ENCODE measurements at regions not wholly inside any gene's neighbourhood (a gene's known extent, or its start where the extent isn't known, plus 50 kb on each side); places are given as distances from the start of the nearest gene placed in this dataset.

DNA sequence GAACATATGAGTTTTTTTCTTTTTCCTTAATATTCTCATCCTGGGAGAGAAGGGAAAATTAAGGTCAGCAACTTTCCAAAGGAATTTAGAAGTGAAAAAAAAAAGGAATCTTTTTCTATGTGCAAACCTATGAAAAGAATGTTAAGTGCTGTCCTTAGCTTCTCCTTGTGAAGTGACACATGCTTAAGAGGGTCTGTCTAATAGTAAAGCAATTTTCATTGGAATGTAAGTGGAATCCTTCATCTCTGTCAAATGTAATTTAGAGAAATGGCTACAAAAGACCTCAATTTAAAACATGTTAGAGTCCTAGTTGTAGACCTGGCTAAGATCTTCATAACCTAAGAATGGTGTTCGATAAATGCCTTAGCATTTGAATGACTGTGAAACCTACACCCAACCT is 117.4 kb upstream of the EPB41L3 start:
- intact Hi-C loops (cut with DNase I) = loop anchor here (5.0 kb wide), 1 partner anchor 1944 kb away; no protein-coding TSS in a partner anchor
- DNase-seq (ENCODE audit: low spot score) = no peak
- no peak for ATAC-seq

DNA sequence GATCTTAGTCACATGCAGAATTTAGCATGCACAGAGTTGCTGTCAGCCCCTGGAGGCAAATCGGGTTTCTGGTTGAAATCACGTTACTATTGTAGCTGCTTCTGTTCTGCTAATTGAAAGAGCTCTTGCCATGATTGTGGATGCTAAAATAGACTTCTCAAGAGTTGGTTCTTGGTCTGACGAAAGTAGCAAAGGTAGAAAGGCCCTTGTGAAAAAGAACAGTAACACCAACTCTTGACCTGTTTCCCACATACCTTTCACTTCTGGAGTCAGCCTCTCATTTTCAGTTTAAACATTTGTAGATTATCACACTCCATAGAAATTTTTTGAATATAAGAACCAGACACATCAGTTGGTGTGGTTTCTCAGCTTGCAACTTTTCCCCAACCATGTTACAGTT is 110.0 kb upstream of the EPB41L3 start:
- ATAC-seq = no peak
- intact Hi-C loops (cut with DNase I) = no loop called here
- no peak for DNase-seq (ENCODE audit: low spot score)

DNA sequence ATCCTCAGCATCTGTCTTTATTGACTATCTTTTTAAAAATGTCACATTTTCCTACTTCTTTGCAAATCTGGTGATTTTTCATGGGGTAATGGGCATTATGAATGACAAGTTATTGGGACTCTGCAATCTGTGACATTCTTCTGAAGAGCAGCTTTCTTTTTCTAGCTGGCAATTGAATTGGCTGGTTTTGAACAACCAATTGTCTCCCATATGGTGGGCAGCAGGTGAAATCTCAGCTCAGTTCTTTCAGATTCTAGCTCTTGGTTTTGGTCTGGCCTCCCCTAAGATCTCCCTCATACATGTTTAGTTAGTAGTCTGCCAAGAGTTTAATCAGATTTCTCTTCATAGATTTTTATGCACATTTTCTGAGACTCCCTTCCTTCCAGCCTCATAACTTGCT is 107.9 kb upstream of the EPB41L3 start:
- intact Hi-C loops (cut with DNase I) = no loop called here
- ATAC-seq (no peak), DNase-seq (ENCODE audit: low spot score) (no peak)

DNA sequence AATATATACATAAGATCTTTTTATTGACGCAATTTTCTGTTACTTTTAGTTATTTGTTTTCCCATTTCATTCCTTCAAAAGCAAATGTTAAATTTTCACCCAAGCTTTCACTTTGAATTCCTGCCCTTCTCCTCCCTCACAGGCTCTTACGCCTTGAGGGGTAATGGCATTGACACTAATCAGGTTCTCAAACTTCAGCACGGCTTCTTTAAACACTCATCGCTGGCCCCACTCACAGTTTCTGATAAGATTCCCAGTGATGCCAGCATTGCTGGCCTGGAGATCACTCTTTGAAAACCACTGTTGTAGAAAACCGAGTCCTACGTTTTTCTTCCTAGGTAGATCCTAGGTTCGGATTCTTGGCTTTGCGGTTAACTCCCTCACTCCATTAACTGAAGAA is 105.6 kb upstream of the EPB41L3 start:
- no peak for DNase-seq (ENCODE audit: low spot score)
- intact Hi-C loops (cut with DNase I) = no loop called here
- ATAC-seq = no peak

DNA sequence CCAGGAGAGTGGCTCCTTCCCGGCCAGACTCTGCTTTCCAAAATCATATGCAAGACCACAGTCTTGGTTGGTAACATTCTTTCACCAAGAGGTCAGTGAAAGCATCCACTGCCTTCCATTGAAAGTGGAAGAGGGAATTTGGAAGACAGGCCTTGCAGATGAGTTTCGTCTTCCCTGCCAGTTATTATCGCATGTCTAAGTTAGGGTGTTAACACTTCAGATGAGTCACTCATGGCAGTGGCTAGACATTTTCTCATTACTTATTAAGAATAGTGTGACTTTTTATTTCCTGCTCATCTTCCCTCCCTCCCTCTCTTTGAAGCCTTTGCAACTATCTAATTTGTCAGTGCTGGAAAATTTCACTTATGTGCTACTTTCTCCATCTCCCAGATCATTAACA is 102.9 kb upstream of the EPB41L3 start:
- ATAC-seq = no peak
- intact Hi-C loops (cut with DNase I) = no loop called here

DNA sequence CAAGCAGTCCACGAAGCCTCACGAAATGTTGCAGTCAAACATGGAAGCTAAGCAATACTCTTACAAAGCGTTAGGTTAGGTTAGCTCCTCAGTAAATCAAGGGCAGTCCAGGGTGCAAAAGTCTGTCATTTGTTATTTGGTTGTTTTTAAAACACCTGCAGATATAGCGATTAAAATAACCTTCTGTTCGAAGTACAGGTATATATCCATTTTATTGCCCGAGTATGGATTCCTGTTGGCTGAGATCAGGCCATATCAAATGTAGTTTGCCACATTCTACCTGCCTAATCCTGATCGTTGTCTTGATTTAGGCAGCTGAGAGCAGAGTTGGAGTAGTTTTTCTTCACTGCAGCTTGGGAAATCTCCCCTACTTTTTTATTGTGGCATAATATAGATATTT is 99.5 kb upstream of the EPB41L3 start:
- intact Hi-C loops (cut with DNase I) = no loop called here
- ATAC-seq = no peak
- no peak for DNase-seq (ENCODE audit: low spot score)

More for the DNA sequence above, 102.9 kb upstream of the EPB41L3 start:
- no peak for DNase-seq (ENCODE audit: low spot score)

DNA sequence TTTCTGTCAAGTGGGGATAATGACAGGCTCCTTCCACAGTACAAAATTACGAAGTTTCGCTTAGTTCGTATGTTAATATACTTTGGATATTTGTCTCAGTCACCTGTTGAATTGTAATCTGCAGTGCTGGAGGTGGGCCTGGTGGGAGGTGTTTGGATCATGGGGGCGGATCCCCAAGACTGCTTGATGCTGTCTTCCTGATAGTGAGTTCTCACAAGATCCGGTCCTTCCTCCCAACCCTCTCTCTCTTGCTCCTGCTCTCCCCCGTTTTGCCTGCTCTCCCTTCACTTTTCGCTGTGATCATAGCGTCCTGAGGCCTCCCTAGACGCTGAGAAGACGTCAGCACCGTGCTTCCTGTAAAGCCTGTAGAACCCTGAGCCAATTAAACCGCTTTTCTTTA is 97.1 kb upstream of the EPB41L3 start:
- ATAC-seq = no peak
- no peak for DNase-seq (ENCODE audit: low spot score)

DNA sequence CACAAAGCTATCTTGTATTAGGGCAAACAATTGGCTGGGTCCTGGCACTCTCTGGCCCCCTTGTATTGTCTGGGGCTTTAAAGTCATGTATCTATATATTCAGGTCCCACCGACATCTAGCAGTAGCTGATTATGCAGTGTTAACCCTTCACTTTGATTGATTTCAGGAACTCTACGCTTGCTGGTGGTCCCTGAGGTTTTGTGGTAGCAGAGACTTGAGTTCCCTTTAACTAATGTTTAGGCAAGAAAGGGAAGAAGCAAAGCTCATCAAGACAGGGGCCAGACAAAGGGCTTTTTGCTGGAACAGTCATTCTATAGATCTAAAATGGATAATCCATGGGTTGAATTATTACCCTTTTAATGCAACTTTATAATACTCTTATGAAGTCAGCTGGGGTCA is 95.3 kb upstream of the EPB41L3 start:
- DNase-seq (ENCODE audit: low spot score) = no peak
- ATAC-seq = no peak
- intact Hi-C loops (cut with DNase I) = no loop called here

More for the DNA sequence above, 97.1 kb upstream of the EPB41L3 start:
- intact Hi-C loops (cut with DNase I) = no loop called here

DNA sequence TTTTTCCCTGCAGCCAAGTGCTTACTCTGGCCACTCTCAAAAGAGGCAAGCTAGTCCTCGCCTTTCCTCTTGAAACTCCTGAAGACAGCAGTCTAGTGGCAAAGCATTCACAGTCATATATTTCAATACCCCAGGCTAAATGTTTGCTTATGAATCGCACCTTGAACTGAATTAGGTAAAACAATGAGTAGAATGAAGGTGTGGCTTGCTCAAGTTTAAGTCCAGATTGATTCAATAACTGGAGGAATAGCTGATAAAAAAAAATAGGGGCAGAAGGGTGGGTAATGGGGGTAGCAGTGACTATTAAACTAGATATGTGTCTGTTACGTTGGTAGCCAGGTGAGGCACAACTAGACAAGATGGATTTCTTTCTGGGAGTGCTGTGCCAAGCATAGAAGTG is 88.2 kb upstream of the EPB41L3 start:
- intact Hi-C loops (cut with DNase I) = no loop called here
- ATAC-seq (no peak), DNase-seq (ENCODE audit: low spot score) (no peak)

DNA sequence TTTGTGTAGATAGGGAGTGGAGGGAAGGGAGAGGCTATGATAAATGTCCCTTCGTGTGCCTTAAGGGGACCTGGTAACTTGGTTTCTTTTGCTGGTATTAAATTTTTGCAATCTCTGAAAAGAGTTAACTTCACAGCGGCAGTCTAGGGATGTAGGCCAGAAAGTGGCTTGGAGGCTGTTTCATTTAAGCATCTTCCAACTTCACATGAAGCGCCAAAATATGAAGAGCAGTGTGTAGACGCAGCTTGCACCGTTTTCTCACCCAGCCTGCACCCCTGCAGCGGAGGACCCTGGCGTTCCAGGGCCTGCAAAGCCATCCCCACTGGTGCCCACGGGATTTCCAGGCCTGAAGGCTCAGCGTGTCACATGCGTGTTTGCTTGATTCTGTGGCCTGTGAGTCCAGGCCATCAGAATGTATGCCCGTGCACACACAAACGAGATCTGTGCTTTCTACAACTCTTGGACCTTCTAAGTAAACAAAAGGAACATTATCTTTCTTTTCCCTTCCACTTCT is 87.2 kb upstream of the EPB41L3 start:
- no peak for DNase-seq (ENCODE audit: low spot score)
- intact Hi-C loops (cut with DNase I) = no loop called here
- ATAC-seq = no peak

DNA sequence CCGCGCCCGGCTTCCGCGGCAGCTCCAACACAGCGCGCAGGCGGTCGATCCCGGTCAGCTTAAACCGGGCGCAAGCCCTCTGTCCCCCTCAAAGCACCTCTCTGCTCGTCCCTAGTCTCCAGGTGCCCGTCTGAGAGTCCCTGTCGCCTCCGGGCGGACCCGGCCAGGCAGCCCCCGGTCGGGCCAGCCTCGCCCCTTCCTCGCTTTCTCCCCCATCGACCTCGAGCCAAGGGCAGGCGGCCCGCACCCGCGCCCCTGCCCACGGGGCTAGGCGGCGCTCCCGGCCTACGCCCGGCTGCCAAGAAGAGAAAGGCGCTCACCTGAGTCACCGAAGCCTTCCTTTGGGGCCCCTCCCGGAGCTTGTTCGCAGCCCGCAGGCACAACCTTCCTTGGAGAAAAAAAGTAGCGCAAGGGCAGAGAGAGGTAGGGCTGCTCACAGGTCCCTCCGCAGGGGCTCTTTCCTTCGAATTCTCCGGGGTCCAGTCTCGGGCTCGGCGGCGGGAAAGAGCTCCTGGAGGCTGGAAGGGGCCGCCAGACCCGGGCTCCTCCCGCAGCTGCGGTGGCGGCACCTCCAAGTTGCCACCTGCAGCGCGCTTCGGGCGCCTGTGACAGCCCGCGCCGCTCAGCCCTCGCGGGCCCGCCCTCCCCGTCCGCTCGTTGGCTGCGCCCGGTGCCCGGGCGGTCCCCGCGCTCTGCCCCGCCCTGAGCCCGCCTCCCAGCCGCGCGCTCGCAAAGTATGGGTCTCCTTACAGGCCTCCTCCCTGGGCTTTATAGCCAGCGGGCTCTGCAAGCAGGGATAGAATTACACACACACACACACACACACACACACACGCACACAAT is 86.5 kb upstream of the EPB41L3 start:
- peak; percentile 79 for DNase-seq (ENCODE audit: low spot score)
- ATAC-seq = peak; percentile 89
- intact Hi-C loops (cut with DNase I) = no loop called here

DNA sequence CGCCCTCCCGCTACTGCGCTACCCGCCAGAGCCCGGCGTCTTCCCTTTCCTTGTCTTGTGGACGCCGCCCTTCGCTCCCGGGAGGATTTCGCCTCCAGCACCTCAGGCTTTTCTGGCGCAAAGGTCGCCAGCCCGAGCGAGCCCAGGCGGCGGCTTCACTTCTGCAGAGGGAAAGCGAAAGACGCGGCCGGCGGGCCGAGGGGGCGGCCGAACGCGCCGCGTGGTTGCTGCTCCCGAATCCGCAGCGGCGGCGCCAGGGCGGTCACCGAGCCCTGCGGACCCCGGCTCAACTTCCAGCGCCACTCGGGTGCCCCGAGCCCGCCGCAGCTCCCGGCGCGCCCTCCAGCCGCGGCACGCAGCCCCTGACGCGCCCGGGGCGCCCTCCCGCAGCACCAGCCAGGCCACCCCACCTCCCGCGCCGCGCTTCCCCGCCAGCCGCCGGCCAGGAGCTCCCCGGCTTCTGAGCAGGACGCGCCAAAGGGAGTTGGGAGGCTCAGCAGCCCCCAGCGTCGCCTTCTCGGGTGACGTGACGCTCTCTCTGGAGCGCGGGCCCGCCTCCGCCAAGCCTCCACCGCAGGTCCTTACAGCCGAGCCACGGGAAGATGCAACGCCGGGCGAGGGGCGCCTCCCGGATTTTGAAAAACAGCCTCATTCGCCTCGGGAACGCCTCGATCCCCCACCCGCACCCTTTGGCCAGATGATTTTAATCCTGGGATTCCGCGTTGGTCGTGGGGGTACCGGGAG is 84.9 kb upstream of the EPB41L3 start:
- ATAC-seq (peak; percentile 31), DNase-seq (ENCODE audit: low spot score) (peak; percentile 65)

DNA sequence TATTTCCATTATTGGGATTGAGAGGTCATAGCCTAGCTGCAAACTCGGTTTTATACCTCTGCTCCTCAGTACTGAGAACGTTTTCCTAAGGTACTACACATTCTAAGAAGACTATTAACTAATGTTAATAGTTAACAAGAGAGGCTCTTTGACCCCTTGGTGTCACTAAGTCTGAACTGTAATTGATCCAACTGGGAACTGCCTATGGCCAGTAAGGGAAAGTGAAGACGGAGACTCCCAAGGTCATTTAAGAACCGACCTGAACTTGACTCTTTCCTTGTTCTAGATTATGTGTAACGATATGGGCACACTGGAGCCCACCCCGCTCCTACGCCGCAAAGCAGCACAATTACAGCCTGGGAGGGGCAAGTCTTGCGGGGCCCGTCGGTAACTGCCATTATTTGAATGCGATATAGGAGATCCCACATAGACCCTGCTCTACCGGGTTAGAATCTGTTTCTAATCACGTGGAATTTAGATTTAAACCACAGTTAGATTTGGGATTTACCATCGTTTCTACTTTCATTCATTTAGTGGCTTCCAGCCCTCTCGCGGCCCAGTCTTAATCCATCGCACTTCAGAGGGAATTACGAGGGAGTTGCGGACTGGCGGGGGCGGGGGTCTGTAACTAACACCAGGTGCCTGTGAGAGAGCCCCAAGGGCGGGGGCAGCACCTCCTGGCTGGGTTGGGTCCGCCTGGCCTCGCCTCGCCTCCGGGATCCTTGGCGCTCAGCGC is 84.1 kb upstream of the EPB41L3 start:
- DNase-seq (ENCODE audit: low spot score) = no peak
- intact Hi-C loops (cut with DNase I) = no loop called here
- no peak for ATAC-seq

More for the DNA sequence above, 84.9 kb upstream of the EPB41L3 start:
- intact Hi-C loops (cut with DNase I) = no loop called here

DNA sequence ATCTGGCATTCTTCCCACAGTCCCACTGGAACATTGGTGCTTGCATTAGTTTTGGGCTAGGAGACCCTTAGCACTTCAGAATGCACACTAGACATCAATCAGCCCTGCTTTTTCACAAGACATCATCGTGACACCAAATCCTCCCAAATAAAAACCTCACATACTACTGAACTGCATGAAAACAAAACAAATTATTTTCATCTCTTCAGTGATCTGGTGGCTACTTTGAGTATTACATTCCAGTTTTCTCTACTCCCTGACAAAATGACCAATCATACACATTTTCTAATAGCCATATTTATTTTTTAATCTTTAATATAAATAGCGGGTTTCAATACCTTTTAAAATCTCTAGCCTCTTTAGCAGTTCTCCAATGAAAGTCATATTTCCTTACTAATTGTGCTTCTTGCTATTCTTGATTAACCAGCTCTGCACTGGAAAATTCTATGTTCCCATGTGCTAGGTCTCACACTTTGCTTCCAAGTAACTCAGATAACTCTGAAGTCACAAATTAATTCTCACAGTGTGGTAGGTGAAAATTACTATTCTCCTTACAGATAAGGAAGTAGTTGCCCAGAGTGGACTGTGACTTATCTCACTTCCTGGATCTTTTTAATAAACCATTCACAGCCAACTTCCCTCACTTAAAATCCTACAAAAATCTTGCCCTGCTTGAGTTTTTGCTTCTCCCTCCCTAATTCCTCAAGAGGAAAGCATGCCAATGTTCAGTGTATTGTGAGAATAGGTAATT is 82.5 kb upstream of the EPB41L3 start:
- ATAC-seq (no peak), DNase-seq (ENCODE audit: low spot score) (no peak)
- intact Hi-C loops (cut with DNase I) = no loop called here

DNA sequence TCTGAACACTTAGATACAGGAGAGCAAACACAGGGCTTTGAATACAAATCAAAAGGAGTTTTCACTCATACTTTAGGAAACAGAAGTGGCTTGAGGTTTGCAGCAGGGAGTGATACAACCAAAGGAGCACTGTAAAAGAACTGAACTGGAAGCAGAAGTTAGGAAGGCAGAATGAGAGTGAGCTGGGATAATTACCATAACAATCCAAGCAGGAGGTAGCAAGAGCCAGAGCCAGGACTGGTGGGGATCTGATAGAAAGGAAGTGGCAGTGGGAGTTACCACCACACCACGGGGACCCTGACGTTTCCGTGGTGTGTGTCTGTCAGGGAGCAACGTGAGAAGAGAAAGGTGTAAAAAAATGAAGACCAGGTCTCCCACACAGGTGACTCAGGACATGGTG is 81.3 kb upstream of the EPB41L3 start:
- no peak for ATAC-seq
- intact Hi-C loops (cut with DNase I) = no loop called here
- no peak for DNase-seq (ENCODE audit: low spot score)

DNA sequence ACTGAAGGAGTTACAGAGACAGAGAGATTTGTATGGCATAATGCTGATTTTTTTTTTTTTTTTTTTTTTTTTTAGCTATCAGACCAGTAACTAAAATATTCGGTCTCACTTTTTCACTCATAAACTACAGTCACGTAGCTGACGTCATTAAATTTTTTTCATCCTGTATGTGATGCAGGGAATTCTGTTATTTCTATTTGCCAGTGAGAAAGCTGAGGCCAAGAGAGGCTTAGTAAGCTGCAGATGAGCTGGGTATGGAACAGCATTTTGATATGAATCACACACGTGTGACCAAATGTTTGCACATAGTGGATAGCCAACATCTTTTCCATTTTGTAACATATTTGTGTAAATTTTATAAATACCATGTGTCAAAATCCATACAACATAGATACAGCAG is 79.1 kb upstream of the EPB41L3 start:
- DNase-seq (ENCODE audit: low spot score) (no peak), ATAC-seq (no peak)
- intact Hi-C loops (cut with DNase I) = no loop called here

DNA sequence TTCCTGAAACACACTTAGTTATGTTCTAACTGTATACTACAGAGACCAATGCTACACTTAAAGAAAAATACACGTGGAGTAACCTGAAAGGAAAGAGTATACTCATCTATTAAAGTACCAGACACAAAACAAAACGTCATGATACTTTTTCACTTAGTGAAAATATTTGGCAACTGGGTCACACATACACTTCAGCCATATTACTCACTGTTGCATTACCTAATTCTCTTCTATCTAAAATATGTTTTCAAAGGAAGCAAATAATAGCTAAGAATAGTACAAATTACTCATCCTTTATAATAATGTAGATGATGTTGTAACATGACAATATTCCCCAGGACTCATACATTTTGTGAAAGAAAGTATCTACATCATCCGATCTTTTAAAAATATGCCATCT is 76.5 kb upstream of the EPB41L3 start:
- ATAC-seq = no peak
- intact Hi-C loops (cut with DNase I) = no loop called here
- DNase-seq (ENCODE audit: low spot score) = no peak

DNA sequence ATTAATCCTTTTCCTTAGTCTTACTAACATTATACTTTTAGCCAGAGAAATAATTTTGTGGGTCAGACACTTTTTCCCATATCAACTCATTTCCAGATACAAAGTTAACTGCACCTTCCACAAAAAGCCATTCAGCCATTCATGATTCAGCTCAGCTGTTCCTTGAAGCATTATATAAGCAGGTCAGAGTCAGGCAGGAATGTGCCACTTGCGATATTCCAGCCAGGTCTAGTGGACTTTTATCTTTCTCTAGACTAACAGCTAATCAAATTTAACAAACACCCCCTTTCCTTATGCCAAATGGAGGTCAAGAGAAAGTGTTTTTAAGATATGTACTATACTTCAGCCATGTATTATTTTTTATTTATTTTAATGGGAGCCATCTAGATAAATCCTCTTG is 75.6 kb upstream of the EPB41L3 start:
- intact Hi-C loops (cut with DNase I) = no loop called here
- ATAC-seq (no peak), DNase-seq (ENCODE audit: low spot score) (no peak)
